Forelimb muscle (tissue), 1 donor: ENCODE measurements at regions not wholly inside any gene's neighbourhood (a gene's known extent, or its start where the extent isn't known, plus 50 kb on each side); places are given as distances from the start of the nearest gene placed in this dataset.
A peak's percentile ranks its signal among the peaks of the same experiment; 100 is the strongest.

Experiments used
- DNase-seq: peaks from one replicate; pipeline ENCODE4 v3.0.0-alpha.2; 2013; ENCODE audit warnings: low read depth

- no peak for DNase-seq
Measured at GRCh38 chr11:92830377-92831155, 138.9 kb upstream of the MTNR1B start.

- DNase-seq = no peak
Measured at GRCh38 chr11:92834296-92835020, 135.0 kb upstream of the MTNR1B start.

- DNase-seq = no peak
Measured at GRCh38 chr11:92837595-92837994, 131.9 kb upstream of the MTNR1B start.

- DNase-seq = no peak
Measured at GRCh38 chr11:92838759-92839310, 130.6 kb upstream of the MTNR1B start.

GRCh38 chr11:92839450-92839849, 130.0 kb upstream of the MTNR1B start:
- DNase-seq = no peak

GRCh38 chr11:92841719-92842118, 127.7 kb upstream of the MTNR1B start:
- DNase-seq = no peak

GRCh38 chr11:92843455-92843854, 126.0 kb upstream of the MTNR1B start:
- no peak for DNase-seq

GRCh38 chr11:92844197-92844596, 125.3 kb upstream of the MTNR1B start:
- no peak for DNase-seq

GRCh38 chr11:92845390-92845789, 124.1 kb upstream of the MTNR1B start:
- DNase-seq = no peak

- no peak for DNase-seq
Measured at GRCh38 chr11:92845805-92846204, 123.6 kb upstream of the MTNR1B start.

GRCh38 chr11:92846491-92847125, 122.8 kb upstream of the MTNR1B start:
- DNase-seq = no peak

GRCh38 chr11:92848578-92848977, 120.9 kb upstream of the MTNR1B start:
- no peak for DNase-seq

GRCh38 chr11:92850296-92850826, 119.1 kb upstream of the MTNR1B start:
- no peak for DNase-seq

- DNase-seq = no peak
Measured at GRCh38 chr11:92852229-92852628, 117.2 kb upstream of the MTNR1B start.

GRCh38 chr11:92852946-92853345, 116.5 kb upstream of the MTNR1B start:
- DNase-seq = no peak

- DNase-seq = no peak
Measured at GRCh38 chr11:92854162-92854561, 115.3 kb upstream of the MTNR1B start.

- DNase-seq = no peak
Measured at GRCh38 chr11:92854952-92855351, 114.5 kb upstream of the MTNR1B start.

- DNase-seq = no peak
Measured at GRCh38 chr11:92855607-92856405, 113.6 kb upstream of the MTNR1B start.

GRCh38 chr11:92857407-92857806, 112.0 kb upstream of the MTNR1B start:
- DNase-seq = no peak

- DNase-seq = no peak
Measured at GRCh38 chr11:92859156-92859690, 110.2 kb upstream of the MTNR1B start.

GRCh38 chr11:92861634-92862033, 107.8 kb upstream of the MTNR1B start:
- DNase-seq = peak; percentile 68
